Transverse colon (tissue), 4 donors: ENCODE measurements at regions not wholly inside any gene's neighbourhood (a gene's known extent, or its start where the extent isn't known, plus 50 kb on each side); places are given as distances from the start of the nearest gene placed in this dataset.
"Not testable (repeated sequence)": the region's sequence is repeated elsewhere in the genome, so short reads cannot be mapped to it uniquely, and the experiment has no call there.

Experiments
- DNase-seq: peaks from one replicate; pipeline ENCODE4 v3.0.0-alpha.2; 2019
- H3K27ac ChIP-seq, 4 donors: fragments of 200-600 bp; sonication (generic); 2 replicates each; pipeline ENCODE4 v1.5.1; 2016 to 2018; ENCODE audit warnings: inconsistent platforms in 4 of 4
- H3K27me3 ChIP-seq: fragments of 200-600 bp; sonication (generic); 2 replicates; pipeline ENCODE4 v1.5.1; 2017; ENCODE audit warnings: inconsistent platforms
- H3K36me3 ChIP-seq, 4 donors: fragments of 200-600 bp; sonication (generic); 2 replicates each; pipeline ENCODE4 v1.5.1; 2017 to 2019; ENCODE audit warnings: inconsistent platforms in 4 of 4
- H3K4me1 ChIP-seq, 4 donors: fragments of 200-600 bp; sonication (generic); 2 replicates each; pipeline ENCODE4 v1.5.1; 2017 to 2020; ENCODE audit warnings: inconsistent platforms in 4 of 4
- H3K4me3 ChIP-seq, 4 donors: fragments of 200-600 bp; sonication (generic); 1 replicate in 1 of 4; 2 replicates in 3 of 4; pipeline versions ENCODE4 v1.5.1 to v1.6.1; 2017 to 2019; ENCODE audit warnings: inconsistent platforms in 4 of 4
- H3K9me3 ChIP-seq, 2 donors: fragments of 200-600 bp; sonication (generic); 2 replicates each; pipeline ENCODE4 v1.5.1; 2017 to 2019; ENCODE audit warnings: inconsistent platforms in 2 of 2
- CTCF ChIP-seq, 5 experiments: fragments of 200-600 bp in 3 of 5; fragments of 450-650 bp in 2 of 5; sonication (generic) in 3 of 5; IDR thresholded peaks; 1 replicate in 2 of 5; 2 replicates in 3 of 5; pipeline ENCODE4 v1.5.1; 2016 to 2017; ENCODE audit warnings: antibody characterized with exemption in 5 of 5, inconsistent platforms in 3 of 5, mild to moderate bottlenecking in 2 of 5, moderate library complexity in 1 of 5
- EP300 ChIP-seq: sonication (generic); formaldehyde crosslinking; IDR thresholded peaks from one replicate; pipeline ENCODE4 v1.6.1; 2017; ENCODE audit warnings: antibody characterized with exemption, low read depth
- POLR2A ChIP-seq: fragments of 450-650 bp; IDR thresholded peaks from one replicate; pipeline ENCODE4 v1.6.1; 2016; ENCODE audit warnings: antibody characterized with exemption, mild to moderate bottlenecking, moderate library complexity
- POLR2AphosphoS5 ChIP-seq, 3 donors: sonication (generic); formaldehyde crosslinking; IDR thresholded peaks; one replicate each; pipeline ENCODE4 v1.6.1; 2016; ENCODE audit warnings: antibody characterized with exemption in 3 of 3
- WGBS, 2 donors: methylation state at CpG; one replicate each; pipeline ENCODE4 v1.1.5; 2018; ENCODE audit warnings: low coverage in 1 of 2; 5-methylcytosine and 5-hydroxymethylcytosine counted together
- in situ Hi-C, 4 donors: fragments of 200-750 bp; cut with MboI; loops; one replicate each; pipeline versions ENCODE4 v1.15.0 to v1.15.1; 2017; ENCODE audit warnings: low sequenced_read_pairs in 3 of 4, low pct_ligation_motif_present in 1 of 4, low pct_unique_long_range_greater_than_20kb in 1 of 4
- intact Hi-C: fragments of 100-400 bp; cut with DNase I; formaldehyde crosslinking; loops from one replicate; pipeline ENCODE4 v1.15.1; 2023; ENCODE audit warnings: low total_unique reads

- no peak overlapping the region for H3K4me3 ChIP-seq
- DNase-seq, result no peak
- no peaks in the 10 kb centered on the region for H3K36me3 ChIP-seq
- TF ChIP-seq CTCF (IDR thresholded peaks at IDR 0.05) (no peak), EP300 (no peak), POLR2A (no peak), POLR2AphosphoS5 (IDR thresholded peaks at IDR 0.05) (no peak)
- intact Hi-C loops, result no loop called here
- WGBS, 2 donors, result 82% methylated on average over 3 of the region's 3 CpGs; no CpG with 5 or more reads in 1 of the 2 donors
- H3K4me1 ChIP-seq, result no peaks in the 10 kb centered on the region
- H3K9me3 ChIP-seq, result no peaks in the 10 kb centered on the region
- no peaks in the 10 kb centered on the region for H3K27me3 ChIP-seq
- in situ Hi-C loops, result no loop called here
- H3K27ac ChIP-seq, result no peak overlapping the region
Observed at GRCh38 chr4:130738233-130738632, 1642.3 kb downstream of the C4orf33 start.

- H3K36me3 ChIP-seq, result no peaks in the 10 kb centered on the region
- H3K27ac ChIP-seq, result no peak overlapping the region
- in situ Hi-C loops (no loop called here), intact Hi-C loops (no loop called here)
- no peak for DNase-seq
- H3K4me3 ChIP-seq, result no peak overlapping the region
- no peaks in the 10 kb centered on the region for H3K9me3 ChIP-seq
- TF ChIP-seq POLR2A (no peak), CTCF (IDR thresholded peaks at IDR 0.05) (peak in 1 of 5 experiments; percentile 13), POLR2AphosphoS5 (IDR thresholded peaks at IDR 0.05) (no peak), EP300 (no peak)
- no peaks in the 10 kb centered on the region for H3K27me3 ChIP-seq
- H3K4me1 ChIP-seq, result no peaks in the 10 kb centered on the region
- WGBS, 2 donors, result 0 to 8% methylated on average over 1 of the region's 1 CpG
Observed at GRCh38 chr4:130747842-130748241, 1651.9 kb downstream of the C4orf33 start.

- Histone ChIP-seq H3K27me3 (no peaks in the 10 kb centered on the region), H3K36me3 (no peaks in the 10 kb centered on the region), H3K4me1 (no peaks in the 10 kb centered on the region), H3K9me3 (no peaks in the 10 kb centered on the region), H3K4me3 (no peak overlapping the region), H3K27ac (no peak overlapping the region)
- in situ Hi-C loops (no loop called here), intact Hi-C loops (no loop called here)
- TF ChIP-seq POLR2AphosphoS5 (IDR thresholded peaks at IDR 0.05), result no peak
- 83 to 84% methylated on average over 2 of the region's 2 CpGs for WGBS, 2 donors
- DNase-seq, result no peak
Observed at GRCh38 chr4:130753926-130754325, 1658.0 kb downstream of the C4orf33 start.

GRCh38 chr4:130760246-130760645 lies 1664.3 kb downstream of the C4orf33 start:
- Histone ChIP-seq H3K4me1 (no peaks in the 10 kb centered on the region), H3K4me3 (no peak overlapping the region), H3K27ac (no peak overlapping the region), H3K9me3 (no peaks in the 10 kb centered on the region), H3K27me3 (no peaks in the 10 kb centered on the region), H3K36me3 (no peaks in the 10 kb centered on the region)
- no peak for TF ChIP-seq POLR2A
- no peak for TF ChIP-seq POLR2AphosphoS5 (IDR thresholded peaks at IDR 0.05)
- no peak for TF ChIP-seq CTCF (IDR thresholded peaks at IDR 0.05)
- in situ Hi-C loops, result no loop called here
- intact Hi-C loops, result no loop called here
- no peak for DNase-seq
- 29 to 59% methylated on average over 1 of the region's 1 CpG for WGBS, 2 donors

- H3K9me3 ChIP-seq, H3K4me1 ChIP-seq, H3K36me3 ChIP-seq, in situ Hi-C loops, H3K27ac ChIP-seq, H3K4me3 ChIP-seq, DNase-seq, H3K27me3 ChIP-seq, intact Hi-C loops: not testable (repeated sequence)
- 81 to 95% methylated on average over 4 to 6 of the region's 6 CpGs for WGBS, 2 donors
Observed at GRCh38 chr4:130767384-130767783, 1671.4 kb downstream of the C4orf33 start.

GRCh38 chr4:130772966-130773365 lies 1677.0 kb downstream of the C4orf33 start:
- DNase-seq, H3K9me3 ChIP-seq, in situ Hi-C loops, intact Hi-C loops, H3K27ac ChIP-seq, H3K4me3 ChIP-seq, H3K36me3 ChIP-seq, H3K4me1 ChIP-seq, H3K27me3 ChIP-seq: not testable (repeated sequence)
- 20 to 81% methylated on average over 1 to 3 of the region's 3 CpGs for WGBS, 2 donors
